ENCODE measurements at regions not wholly inside any gene's neighbourhood (a gene's known extent, or its start where the extent isn't known, plus 50 kb on each side); places are given as distances from the start of the nearest gene placed in this dataset.

- no peak for DNase-seq (ENCODE audit: low read depth, low spot score)
Observed at GRCh38 chr3:76063811-76064210, 278.5 kb upstream of the ZNF717 start.

- no peak for DNase-seq (ENCODE audit: low read depth, low spot score)
Observed at GRCh38 chr3:76065964-76066363, 280.6 kb upstream of the ZNF717 start.

- DNase-seq (ENCODE audit: low read depth, low spot score) = no peak
Observed at GRCh38 chr3:76078101-76078500, 292.8 kb upstream of the ZNF717 start.

GRCh38 chr3:76083992-76084391, 298.6 kb upstream of the ZNF717 start:
- DNase-seq (ENCODE audit: low read depth, low spot score) = no peak

- no peak for DNase-seq (ENCODE audit: low read depth, low spot score)
Observed at GRCh38 chr3:76096036-76096435, 310.7 kb upstream of the ZNF717 start.

GRCh38 chr3:76096836-76097588, 311.7 kb upstream of the ZNF717 start:
- DNase-seq (ENCODE audit: low read depth, low spot score) = no peak

- DNase-seq (ENCODE audit: low read depth, low spot score) = no peak
Observed at GRCh38 chr3:76097589-76097969, 312.2 kb upstream of the ZNF717 start.

- DNase-seq (ENCODE audit: low read depth, low spot score) = no peak
Observed at GRCh38 chr3:76099956-76100355, 314.6 kb upstream of the ZNF717 start.

- no peak for DNase-seq (ENCODE audit: low read depth, low spot score)
Observed at GRCh38 chr3:76107935-76108570, 322.7 kb upstream of the ZNF717 start.

- DNase-seq (ENCODE audit: low read depth, low spot score) = no peak
Observed at GRCh38 chr3:76111808-76112207, 326.5 kb upstream of the ZNF717 start.

GRCh38 chr3:76122007-76122406, 336.7 kb upstream of the ZNF717 start:
- no peak for DNase-seq (ENCODE audit: low read depth, low spot score)

GRCh38 chr3:76129441-76129840, 344.1 kb upstream of the ZNF717 start:
- DNase-seq (ENCODE audit: low read depth, low spot score) = no peak

GRCh38 chr3:76131396-76132153, 346.2 kb upstream of the ZNF717 start:
- no peak for DNase-seq (ENCODE audit: low read depth, low spot score)

- DNase-seq (ENCODE audit: low read depth, low spot score) = no peak
Observed at GRCh38 chr3:76132154-76132470, 346.8 kb upstream of the ZNF717 start.

GRCh38 chr3:76134166-76134565, 348.8 kb upstream of the ZNF717 start:
- DNase-seq (ENCODE audit: low read depth, low spot score) = no peak

- no peak for DNase-seq (ENCODE audit: low read depth, low spot score)
Observed at GRCh38 chr3:76138921-76139320, 353.6 kb upstream of the ZNF717 start.

- no peak for DNase-seq (ENCODE audit: low read depth, low spot score)
Observed at GRCh38 chr3:76147846-76148245, 362.5 kb upstream of the ZNF717 start.

GRCh38 chr3:76152028-76152427, 366.7 kb upstream of the ZNF717 start:
- DNase-seq (ENCODE audit: low read depth, low spot score) = no peak

- DNase-seq (ENCODE audit: low read depth, low spot score) = no peak
Observed at GRCh38 chr3:76161856-76162255, 376.5 kb upstream of the ZNF717 start.

GRCh38 chr3:76171647-76172046, 386.3 kb upstream of the ZNF717 start:
- no peak for DNase-seq (ENCODE audit: low read depth, low spot score)

- no peak for DNase-seq (ENCODE audit: low read depth, low spot score)
Observed at GRCh38 chr3:76177610-76178009, 392.3 kb upstream of the ZNF717 start.

- DNase-seq (ENCODE audit: low read depth, low spot score) = no peak
Observed at GRCh38 chr3:76178412-76178811, 393.1 kb upstream of the ZNF717 start.

GRCh38 chr3:76181213-76181612, 395.9 kb upstream of the ZNF717 start:
- DNase-seq (ENCODE audit: low read depth, low spot score) = no peak
